ENCODE measurements at regions not wholly inside any gene's neighbourhood (a gene's known extent, or its start where the extent isn't known, plus 50 kb on each side); places are given as distances from the start of the nearest gene placed in this dataset.

- Histone ChIP-seq H3K4me3 (no peak overlapping the region), H3K27ac (no peak overlapping the region), H3K9me3 (peaks cover 0 to 4% (median 0%) of the 10 kb centered on the region in 4 donors), H3K4me1 (no peaks in the 10 kb centered on the region), H3K27me3 (no peaks in the 10 kb centered on the region), H3K36me3 (no peaks in the 10 kb centered on the region)
- 67 to 74% methylated on average over 2 of the region's 2 CpGs for WGBS, 2 donors
- TF ChIP-seq EP300 (IDR thresholded peaks at IDR 0.05) = no peak
- no peak for TF ChIP-seq CTCF (IDR thresholded peaks at IDR 0.05)
- no peak for TF ChIP-seq POLR2A (IDR thresholded peaks at IDR 0.05)
- no peak for DNase-seq (ENCODE audit: low spot score in 2 of 2)
Observed at GRCh38 chr12:59850268-59850667, 254.4 kb downstream of the SLC16A7 start.

- Histone ChIP-seq H3K4me1 (no peaks in the 10 kb centered on the region), H3K4me3 (no peak overlapping the region), H3K27ac (no peak overlapping the region), H3K27me3 (no peaks in the 10 kb centered on the region), H3K36me3 (no peaks in the 10 kb centered on the region), H3K9me3 (peaks cover 0 to 23% (median 0%) of the 10 kb centered on the region in 4 donors)
- 72 to 74% methylated on average over 2 of the region's 2 CpGs for WGBS, 2 donors
- no peak for TF ChIP-seq CTCF (IDR thresholded peaks at IDR 0.05)
- no peak for TF ChIP-seq POLR2A (IDR thresholded peaks at IDR 0.05)
- no peak for TF ChIP-seq EP300 (IDR thresholded peaks at IDR 0.05)
- no peak for DNase-seq (ENCODE audit: low spot score in 2 of 2)
Observed at GRCh38 chr12:59858508-59859170, 262.8 kb downstream of the SLC16A7 start.

DNA sequence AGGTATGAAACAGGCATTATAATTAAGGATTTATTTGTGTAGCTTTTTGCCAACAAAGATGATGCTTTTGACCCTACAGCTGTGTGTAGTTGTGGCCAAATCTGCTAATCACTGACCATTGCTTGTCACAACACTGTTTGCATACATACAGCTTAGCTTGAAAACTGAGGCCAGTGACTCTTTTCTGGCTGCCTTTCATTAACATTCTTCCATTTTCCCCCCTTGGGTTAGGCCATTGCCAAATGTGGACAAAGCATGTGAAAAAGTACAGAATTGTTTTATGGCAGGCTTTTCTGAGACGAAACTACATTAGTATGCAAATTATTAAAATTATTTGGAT is 263.3 kb downstream of the SLC16A7 start:
- no peak overlapping the region for H3K27ac ChIP-seq
- H3K9me3 ChIP-seq = peaks cover 0 to 23% (median 0%) of the 10 kb centered on the region in 4 donors
- WGBS, 2 donors = 67 to 69% methylated on average over 1 of the region's 1 CpG
- H3K36me3 ChIP-seq = no peaks in the 10 kb centered on the region
- no peaks in the 10 kb centered on the region for H3K27me3 ChIP-seq
- no peaks in the 10 kb centered on the region for H3K4me1 ChIP-seq
- H3K4me3 ChIP-seq = no peak overlapping the region
- TF ChIP-seq CTCF (IDR thresholded peaks at IDR 0.05) = no peak
- no peak for TF ChIP-seq POLR2A (IDR thresholded peaks at IDR 0.05)
- TF ChIP-seq EP300 (IDR thresholded peaks at IDR 0.05) = no peak
- no peak for DNase-seq (ENCODE audit: low spot score in 2 of 2)

DNA sequence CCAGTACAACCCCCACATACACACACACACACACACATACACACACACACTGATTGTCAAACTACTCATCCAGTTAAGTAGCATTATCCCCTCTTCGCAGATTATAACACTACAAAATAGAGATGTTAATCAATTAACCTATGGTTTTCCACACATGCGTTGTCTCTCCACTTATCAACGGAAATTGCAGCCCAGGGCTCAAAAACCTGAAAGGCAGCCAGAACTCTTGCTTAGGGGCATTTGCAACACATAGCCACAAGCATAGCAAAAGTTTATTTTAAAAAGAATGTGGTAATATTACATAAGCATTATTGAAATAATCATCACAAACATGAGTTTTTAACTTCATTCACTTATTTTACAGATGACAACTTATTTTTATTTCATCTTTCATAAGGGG is 265.8 kb downstream of the SLC16A7 start:
- Histone ChIP-seq H3K27ac (no peak overlapping the region), H3K9me3 (peaks cover 0 to 12% (median 0%) of the 10 kb centered on the region in 4 donors), H3K4me3 (no peak overlapping the region), H3K27me3 (no peaks in the 10 kb centered on the region), H3K4me1 (no peaks in the 10 kb centered on the region), H3K36me3 (no peaks in the 10 kb centered on the region)
- WGBS, 2 donors = 74 to 77% methylated on average over 3 of the region's 3 CpGs
- TF ChIP-seq EP300 (IDR thresholded peaks at IDR 0.05) = no peak
- TF ChIP-seq POLR2A (IDR thresholded peaks at IDR 0.05) = no peak
- TF ChIP-seq CTCF (IDR thresholded peaks at IDR 0.05) = no peak
- no peak for DNase-seq (ENCODE audit: low spot score in 2 of 2)

DNA sequence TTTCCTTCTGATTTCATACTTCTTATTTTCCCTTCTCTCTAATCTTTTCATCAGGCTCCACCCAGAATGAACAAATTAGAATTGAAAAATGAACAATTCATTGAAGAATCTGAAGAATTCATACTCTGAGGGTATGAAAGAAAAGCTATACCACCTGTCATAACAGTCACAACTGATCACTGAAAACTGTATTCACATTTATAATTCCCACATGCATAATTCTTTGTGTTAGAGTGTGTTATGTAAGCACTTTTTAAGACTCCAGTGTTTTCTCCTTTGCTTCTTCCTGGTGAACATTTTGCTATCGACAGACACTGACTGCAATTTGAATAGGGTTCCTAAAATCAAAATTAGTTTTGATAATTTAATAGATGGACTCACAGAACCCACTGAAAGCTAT is 271.2 kb downstream of the SLC16A7 start:
- Histone ChIP-seq H3K27ac (no peak overlapping the region), H3K4me3 (no peak overlapping the region), H3K9me3 (no peaks in the 10 kb centered on the region), H3K27me3 (no peaks in the 10 kb centered on the region), H3K36me3 (no peaks in the 10 kb centered on the region), H3K4me1 (no peaks in the 10 kb centered on the region)
- WGBS, 2 donors = 58 to 60% methylated on average over 1 of the region's 1 CpG
- TF ChIP-seq CTCF (IDR thresholded peaks at IDR 0.05) (no peak), POLR2A (IDR thresholded peaks at IDR 0.05) (no peak), EP300 (IDR thresholded peaks at IDR 0.05) (no peak)
- no peak for DNase-seq (ENCODE audit: low spot score in 2 of 2)
